ENCODE measurements at regions not wholly inside any gene's neighbourhood (a gene's known extent, or its start where the extent isn't known, plus 50 kb on each side); places are given as distances from the start of the nearest gene placed in this dataset.

DNA sequence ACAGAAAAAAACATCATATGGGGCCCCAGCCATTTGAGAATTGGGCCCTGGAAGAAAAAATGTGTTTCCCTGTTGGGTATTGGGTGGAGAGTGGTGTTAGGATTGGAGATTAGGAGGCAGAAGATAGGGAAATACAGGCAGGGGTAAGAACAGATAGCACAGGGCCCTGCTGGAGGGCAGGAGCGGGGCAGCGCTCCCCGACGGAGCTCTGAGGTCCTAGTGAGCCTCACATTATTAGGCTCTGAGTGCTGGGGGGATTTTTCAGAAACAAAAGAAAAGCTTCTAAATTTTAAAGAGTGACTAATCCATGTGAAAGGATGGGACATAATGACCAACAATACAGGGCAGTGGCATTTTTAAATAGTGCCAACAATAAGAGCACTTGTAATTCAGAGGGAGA, 241.2 kb downstream of the SOX2 start:
- DNase-seq (ENCODE audit: low read depth) = no peak
- TF ChIP-seq, protein P1, sequence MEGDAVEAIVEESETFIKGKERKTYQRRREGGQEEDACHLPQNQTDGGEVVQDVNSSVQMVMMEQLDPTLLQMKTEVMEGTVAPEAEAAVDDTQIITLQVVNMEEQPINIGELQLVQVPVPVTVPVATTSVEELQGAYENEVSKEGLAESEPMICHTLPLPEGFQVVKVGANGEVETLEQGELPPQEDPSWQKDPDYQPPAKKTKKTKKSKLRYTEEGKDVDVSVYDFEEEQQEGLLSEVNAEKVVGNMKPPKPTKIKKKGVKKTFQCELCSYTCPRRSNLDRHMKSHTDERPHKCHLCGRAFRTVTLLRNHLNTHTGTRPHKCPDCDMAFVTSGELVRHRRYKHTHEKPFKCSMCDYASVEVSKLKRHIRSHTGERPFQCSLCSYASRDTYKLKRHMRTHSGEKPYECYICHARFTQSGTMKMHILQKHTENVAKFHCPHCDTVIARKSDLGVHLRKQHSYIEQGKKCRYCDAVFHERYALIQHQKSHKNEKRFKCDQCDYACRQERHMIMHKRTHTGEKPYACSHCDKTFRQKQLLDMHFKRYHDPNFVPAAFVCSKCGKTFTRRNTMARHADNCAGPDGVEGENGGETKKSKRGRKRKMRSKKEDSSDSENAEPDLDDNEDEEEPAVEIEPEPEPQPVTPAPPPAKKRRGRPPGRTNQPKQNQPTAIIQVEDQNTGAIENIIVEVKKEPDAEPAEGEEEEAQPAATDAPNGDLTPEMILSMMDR (conservative IDR thresholded peaks at IDR 0.05; ENCODE audit: low read depth, low read length) = no peak
- H3K4me3 ChIP-seq (ENCODE audit: low read depth, low read length) = no peak overlapping the region

DNA sequence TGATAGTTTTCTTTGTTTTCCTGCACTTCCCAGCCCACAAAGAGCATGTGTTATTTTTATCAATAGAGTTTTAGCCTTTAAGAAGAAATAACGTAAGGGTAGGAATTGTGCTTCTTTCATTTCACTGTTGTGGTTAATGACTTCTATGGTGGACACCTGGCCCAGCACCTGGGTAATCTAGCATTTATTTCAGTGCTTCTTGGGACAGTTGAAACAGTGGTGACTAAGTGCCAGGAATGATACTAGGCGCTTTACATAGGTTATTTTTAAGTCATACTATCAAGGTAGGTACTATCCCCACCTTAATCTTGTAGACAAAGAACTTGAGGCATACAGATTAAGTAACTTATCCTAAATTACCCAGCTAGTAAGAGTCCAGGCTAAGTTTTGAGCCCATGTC, 243.8 kb downstream of the SOX2 start:
- TF ChIP-seq, protein P1 (conservative IDR thresholded peaks at IDR 0.05; ENCODE audit: low read depth, low read length) = no peak
- no peak for DNase-seq (ENCODE audit: low read depth)
- no peak overlapping the region for H3K4me3 ChIP-seq (ENCODE audit: low read depth, low read length)

DNA sequence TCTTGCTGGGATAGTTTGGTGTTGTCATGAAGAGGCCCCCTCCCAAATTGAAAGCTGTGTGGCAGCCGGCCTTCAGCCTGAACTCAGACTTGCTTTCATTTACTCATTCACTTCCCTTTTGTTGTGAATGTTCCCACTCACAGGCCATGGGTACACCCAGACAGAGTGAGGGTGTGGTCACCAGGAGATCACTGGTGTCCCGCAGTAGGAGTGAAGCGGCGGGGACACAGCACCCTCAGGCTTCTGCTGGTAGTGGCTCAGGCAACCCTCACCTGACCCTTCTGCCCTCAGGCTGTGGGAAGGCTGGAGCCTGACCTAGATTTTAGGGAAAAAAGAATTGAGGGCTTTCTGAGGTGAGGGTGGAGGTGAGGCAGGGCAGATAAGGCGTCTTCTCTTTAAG, 244.4 kb downstream of the SOX2 start:
- no peak for DNase-seq (ENCODE audit: low read depth)
- TF ChIP-seq, protein P1 (conservative IDR thresholded peaks at IDR 0.05; ENCODE audit: low read depth, low read length) = no peak
- H3K4me3 ChIP-seq (ENCODE audit: low read depth, low read length) = no peak overlapping the region

DNA sequence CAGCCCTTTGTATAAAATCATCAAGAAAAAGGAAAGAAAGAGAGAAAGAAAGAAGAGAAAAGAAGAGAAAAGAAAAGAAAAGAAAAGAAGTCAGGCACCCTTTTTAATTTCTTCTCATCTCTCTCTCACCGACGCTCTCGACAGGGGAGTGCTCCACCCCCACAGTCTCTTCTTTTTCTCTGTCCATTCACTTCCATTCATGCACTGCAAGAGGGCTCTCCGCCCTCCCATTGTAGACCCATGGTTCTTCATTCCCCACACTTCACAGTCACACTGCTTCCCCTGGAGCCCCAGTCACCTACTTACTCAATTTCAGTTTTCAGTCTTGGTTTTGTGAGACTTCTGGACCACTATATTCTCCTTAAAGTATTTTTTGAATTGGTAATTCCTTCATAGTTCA, 254.7 kb downstream of the SOX2 start:
- TF ChIP-seq, protein P1 (conservative IDR thresholded peaks at IDR 0.05; ENCODE audit: low read depth, low read length) = no peak

DNA sequence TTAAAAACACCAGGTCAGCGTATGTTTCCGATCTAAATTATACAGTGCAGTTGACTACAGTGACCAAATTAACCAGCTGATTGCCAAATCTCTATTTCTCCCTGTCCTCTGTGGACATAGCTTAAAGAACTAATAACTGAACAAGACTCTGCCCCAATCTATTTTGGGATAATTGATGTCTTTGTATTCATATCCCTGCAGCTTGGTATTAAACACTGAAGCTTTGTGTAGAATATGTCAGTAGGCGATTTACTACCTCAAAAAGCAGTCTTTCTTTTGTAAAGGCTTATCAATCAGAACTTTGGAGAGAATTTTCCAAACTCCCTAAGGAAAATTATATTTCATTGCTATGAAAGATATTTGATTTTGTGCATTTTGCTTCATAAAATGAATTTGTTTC, 258.2 kb downstream of the SOX2 start:
- DNase-seq (ENCODE audit: low read depth) = no peak
- no peak overlapping the region for H3K4me3 ChIP-seq (ENCODE audit: low read depth, low read length)
- TF ChIP-seq, protein P1 (conservative IDR thresholded peaks at IDR 0.05; ENCODE audit: low read depth, low read length) = no peak

More for the DNA sequence above, 254.7 kb downstream of the SOX2 start:
- no peak overlapping the region for H3K4me3 ChIP-seq (ENCODE audit: low read depth, low read length)
- no peak for DNase-seq (ENCODE audit: low read depth)

DNA sequence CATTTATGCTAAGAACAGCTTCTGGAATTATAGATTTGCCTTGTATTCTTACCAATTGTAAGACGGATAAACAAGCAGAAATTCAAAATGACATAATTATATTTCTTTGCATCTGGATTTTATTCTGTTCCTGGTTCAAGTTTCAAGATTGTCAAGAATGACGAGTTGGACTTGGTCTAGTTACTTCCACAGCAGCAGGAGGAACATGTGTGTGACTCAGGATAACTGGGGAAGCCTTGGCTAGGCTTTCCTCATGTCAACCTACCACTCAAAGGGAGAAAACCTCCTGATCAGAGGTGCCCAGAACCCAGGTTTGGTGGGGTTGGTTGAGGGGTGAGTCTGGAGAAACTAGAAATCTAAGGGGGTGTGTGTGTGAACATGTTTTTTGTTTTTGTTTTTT, 259.7 kb downstream of the SOX2 start:
- no peak overlapping the region for H3K4me3 ChIP-seq (ENCODE audit: low read depth, low read length)
- TF ChIP-seq, protein P1 (conservative IDR thresholded peaks at IDR 0.05; ENCODE audit: low read depth, low read length) = no peak
- no peak for DNase-seq (ENCODE audit: low read depth)

DNA sequence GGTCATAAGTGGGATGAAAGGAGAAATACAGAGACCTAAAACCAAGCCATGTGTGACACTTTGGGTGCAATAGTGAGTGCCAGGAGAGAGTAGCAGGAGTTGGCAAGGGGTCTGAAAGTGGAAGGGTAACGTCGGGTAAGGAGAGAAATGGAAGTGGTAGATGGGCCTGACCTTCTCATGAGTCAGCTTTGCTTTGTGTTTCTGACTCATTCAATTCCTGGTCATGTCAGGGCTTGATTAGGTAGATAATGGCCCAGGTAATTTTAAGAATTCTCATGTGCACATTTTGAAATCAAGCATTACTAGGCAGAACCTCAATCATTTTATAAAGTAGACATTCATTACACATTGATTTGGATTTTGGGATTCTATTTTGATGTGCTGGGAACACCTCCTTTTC, 262.5 kb downstream of the SOX2 start:
- no peak overlapping the region for H3K4me3 ChIP-seq (ENCODE audit: low read depth, low read length)
- DNase-seq (ENCODE audit: low read depth) = no peak
- TF ChIP-seq, protein P1 (conservative IDR thresholded peaks at IDR 0.05; ENCODE audit: low read depth, low read length) = no peak
